Stomach smooth muscle (tissue), 2 donors: ENCODE measurements at regions not wholly inside any gene's neighbourhood (a gene's known extent, or its start where the extent isn't known, plus 50 kb on each side); places are given as distances from the start of the nearest gene placed in this dataset.
"Not testable (repeated sequence)": the region's sequence is repeated elsewhere in the genome, so short reads cannot be mapped to it uniquely, and the experiment has no call there.

Source experiments
- H3K27ac ChIP-seq: one replicate; pipeline ENCODE4 v1.7.0; 2013; ENCODE audit warnings: mild to moderate bottlenecking, low read length, inconsistent platforms
- H3K27me3 ChIP-seq, 2 donors: one replicate each; pipeline ENCODE4 v1.7.0; 2013; ENCODE audit warnings: low read length in 2 of 2; ENCODE audit not compliant: insufficient read depth in 2 of 2, control insufficient read depth in 1 of 2
- H3K36me3 ChIP-seq, 2 donors: one replicate each; pipeline ENCODE4 v1.7.0; 2013; ENCODE audit warnings: low read length in 2 of 2; ENCODE audit not compliant: control insufficient read depth in 2 of 2, insufficient read depth in 2 of 2
- H3K4me1 ChIP-seq: one replicate; pipeline ENCODE4 v1.7.0; 2013; ENCODE audit warnings: low read length; ENCODE audit not compliant: control insufficient read depth, insufficient read depth
- H3K4me3 ChIP-seq, 2 donors: one replicate each; pipeline ENCODE4 v1.7.0; 2013; ENCODE audit warnings: low read length in 2 of 2
- H3K9ac ChIP-seq, 2 donors: one replicate each; pipeline ENCODE4 v1.7.0; 2013; ENCODE audit warnings: low read length in 2 of 2, mild to moderate bottlenecking in 1 of 2
- H3K9me3 ChIP-seq, 2 donors: one replicate each; pipeline ENCODE4 v1.7.0; 2013; ENCODE audit warnings: low read length in 2 of 2; ENCODE audit not compliant: control insufficient read depth in 2 of 2
- donor health status: healthy.
- donor health status: Pancreatic carcinoma.

- no peaks in the 10 kb centered on the region for H3K4me1 ChIP-seq
- no peak overlapping the region for H3K9ac ChIP-seq
Observed at GRCh38 chr12:105876396-105876927, 262.3 kb downstream of the NUAK1 start.

GRCh38 chr12:105878964-105879363, 259.8 kb downstream of the NUAK1 start:
- Histone ChIP-seq H3K9me3 (no peaks in the 10 kb centered on the region), H3K4me3 (no peak overlapping the region), H3K27ac (no peak overlapping the region), H3K4me1 (no peaks in the 10 kb centered on the region), H3K9ac (no peak overlapping the region), H3K36me3 (no peaks in the 10 kb centered on the region), H3K27me3 (no peaks in the 10 kb centered on the region)

More at GRCh38 chr12:105876396-105876927, 262.3 kb downstream of the NUAK1 start:
- H3K9me3 ChIP-seq: no peaks in the 10 kb centered on the region
- H3K27me3 ChIP-seq: no peaks in the 10 kb centered on the region
- H3K27ac ChIP-seq: no peak overlapping the region
- no peaks in the 10 kb centered on the region for H3K36me3 ChIP-seq
- H3K4me3 ChIP-seq: no peak overlapping the region

- Histone ChIP-seq H3K4me3 (no peak overlapping the region), H3K36me3 (no peaks in the 10 kb centered on the region), H3K9ac (no peak overlapping the region), H3K9me3 (peaks cover 0 to 4% of the 10 kb centered on the region in 2 donors), H3K27ac (no peak overlapping the region), H3K4me1 (no peaks in the 10 kb centered on the region), H3K27me3 (no peaks in the 10 kb centered on the region)
Observed at GRCh38 chr12:105880824-105881388, 257.8 kb downstream of the NUAK1 start.

GRCh38 chr12:105882404-105882803, 256.4 kb downstream of the NUAK1 start:
- no peak overlapping the region for H3K4me3 ChIP-seq
- no peaks in the 10 kb centered on the region for H3K27me3 ChIP-seq
- no peaks in the 10 kb centered on the region for H3K36me3 ChIP-seq
- no peaks in the 10 kb centered on the region for H3K4me1 ChIP-seq
- H3K9ac ChIP-seq: no peak overlapping the region
- peaks cover 0 to 4% of the 10 kb centered on the region in 2 donors for H3K9me3 ChIP-seq
- no peak overlapping the region for H3K27ac ChIP-seq

GRCh38 chr12:105887131-105887530, 251.6 kb downstream of the NUAK1 start:
- Histone ChIP-seq H3K27ac (no peak overlapping the region), H3K9me3 (peaks cover 0 to 4% of the 10 kb centered on the region in 2 donors), H3K36me3 (no peaks in the 10 kb centered on the region), H3K4me1 (no peaks in the 10 kb centered on the region), H3K4me3 (no peak overlapping the region), H3K27me3 (no peaks in the 10 kb centered on the region), H3K9ac (no peak overlapping the region)

- Histone ChIP-seq H3K9ac (no peak overlapping the region), H3K9me3 (peaks cover 0 to 4% of the 10 kb centered on the region in 2 donors), H3K36me3 (no peaks in the 10 kb centered on the region), H3K27ac (no peak overlapping the region), H3K4me3 (no peak overlapping the region), H3K27me3 (no peaks in the 10 kb centered on the region), H3K4me1 (no peaks in the 10 kb centered on the region)
Observed at GRCh38 chr12:105888696-105889095, 250.1 kb downstream of the NUAK1 start.

- H3K36me3 ChIP-seq: no peaks in the 10 kb centered on the region
- H3K9me3 ChIP-seq: no peaks in the 10 kb centered on the region
Observed at GRCh38 chr12:105892362-105892910, 246.3 kb downstream of the NUAK1 start.

GRCh38 chr12:105895197-105895832, 243.4 kb downstream of the NUAK1 start:
- H3K4me3 ChIP-seq, H3K4me1 ChIP-seq, H3K9me3 ChIP-seq, H3K9ac ChIP-seq, H3K27me3 ChIP-seq, H3K27ac ChIP-seq, H3K36me3 ChIP-seq: not testable (repeated sequence)

More at GRCh38 chr12:105892362-105892910, 246.3 kb downstream of the NUAK1 start:
- H3K27ac ChIP-seq: no peak overlapping the region
- H3K4me1 ChIP-seq: no peaks in the 10 kb centered on the region
- H3K9ac ChIP-seq: no peak overlapping the region
- no peaks in the 10 kb centered on the region for H3K27me3 ChIP-seq
- no peak overlapping the region for H3K4me3 ChIP-seq

GRCh38 chr12:105897311-105897725, 241.4 kb downstream of the NUAK1 start:
- no peaks in the 10 kb centered on the region for H3K4me1 ChIP-seq
- H3K9ac ChIP-seq: no peak overlapping the region
- no peak overlapping the region for H3K27ac ChIP-seq
- no peaks in the 10 kb centered on the region for H3K27me3 ChIP-seq
- no peak overlapping the region for H3K4me3 ChIP-seq
- H3K9me3 ChIP-seq: no peaks in the 10 kb centered on the region
- no peaks in the 10 kb centered on the region for H3K36me3 ChIP-seq

- H3K4me3 ChIP-seq, H3K9me3 ChIP-seq, H3K27me3 ChIP-seq, H3K27ac ChIP-seq, H3K36me3 ChIP-seq, H3K9ac ChIP-seq, H3K4me1 ChIP-seq: not testable (repeated sequence)
Observed at GRCh38 chr12:105898271-105898670, 240.5 kb downstream of the NUAK1 start.

- no peak overlapping the region for H3K27ac ChIP-seq
- no peak overlapping the region for H3K4me3 ChIP-seq
- no peaks in the 10 kb centered on the region for H3K36me3 ChIP-seq
- H3K4me1 ChIP-seq: no peaks in the 10 kb centered on the region
- H3K9me3 ChIP-seq: no peaks in the 10 kb centered on the region
- no peak overlapping the region for H3K9ac ChIP-seq
- no peaks in the 10 kb centered on the region for H3K27me3 ChIP-seq
Observed at GRCh38 chr12:105899589-105899988, 239.2 kb downstream of the NUAK1 start.
